T follicular helper cell (primary cell): ENCODE measurements at regions not wholly inside any gene's neighbourhood (a gene's known extent, or its start where the extent isn't known, plus 50 kb on each side); places are given as distances from the start of the nearest gene placed in this dataset.

Experiments
- DNase-seq: peaks from one replicate; pipeline ENCODE4 v3.0.0-alpha.2; 2020; ENCODE audit warnings: low read depth

GRCh38 chr5:135120951-135121350, 86.9 kb upstream of the PITX1 start:
- DNase-seq = no peak

GRCh38 chr5:135119481-135119880, 85.5 kb upstream of the PITX1 start:
- DNase-seq = no peak

GRCh38 chr5:135117590-135117989, 83.6 kb upstream of the PITX1 start:
- DNase-seq = no peak

- no peak for DNase-seq
Measured at GRCh38 chr5:135116160-135116561, 82.1 kb upstream of the PITX1 start.

GRCh38 chr5:135115591-135115990, 81.6 kb upstream of the PITX1 start:
- DNase-seq = no peak

GRCh38 chr5:135114759-135115158, 80.7 kb upstream of the PITX1 start:
- DNase-seq = no peak

- no peak for DNase-seq
Measured at GRCh38 chr5:135112008-135112725, 78.1 kb upstream of the PITX1 start.

GRCh38 chr5:135110785-135111596, 77.0 kb upstream of the PITX1 start:
- DNase-seq = no peak

- DNase-seq = no peak
Measured at GRCh38 chr5:135108992-135109391, 75.0 kb upstream of the PITX1 start.

GRCh38 chr5:135108569-135108968, 74.5 kb upstream of the PITX1 start:
- no peak for DNase-seq

GRCh38 chr5:135107986-135108385, 74.0 kb upstream of the PITX1 start:
- no peak for DNase-seq

- DNase-seq = no peak
Measured at GRCh38 chr5:135106610-135107471, 72.8 kb upstream of the PITX1 start.

- DNase-seq = no peak
Measured at GRCh38 chr5:135106136-135106535, 72.1 kb upstream of the PITX1 start.

- no peak for DNase-seq
Measured at GRCh38 chr5:135105105-135105484, 71.1 kb upstream of the PITX1 start.

- no peak for DNase-seq
Measured at GRCh38 chr5:135103575-135103853, 69.5 kb upstream of the PITX1 start.

- no peak for DNase-seq
Measured at GRCh38 chr5:135102716-135103574, 68.9 kb upstream of the PITX1 start.

- no peak for DNase-seq
Measured at GRCh38 chr5:135100431-135100830, 66.4 kb upstream of the PITX1 start.

GRCh38 chr5:135100011-135100410, 66.0 kb upstream of the PITX1 start:
- DNase-seq = no peak

- DNase-seq = no peak
Measured at GRCh38 chr5:135097390-135097789, 63.4 kb upstream of the PITX1 start.

- no peak for DNase-seq
Measured at GRCh38 chr5:135095871-135096270, 61.8 kb upstream of the PITX1 start.

GRCh38 chr5:135095052-135095715, 61.2 kb upstream of the PITX1 start:
- DNase-seq = no peak
